Tibial nerve (tissue), 3 donors: ENCODE measurements at regions not wholly inside any gene's neighbourhood (a gene's known extent, or its start where the extent isn't known, plus 50 kb on each side); places are given as distances from the start of the nearest gene placed in this dataset.

Experiments used
- POLR2A ChIP-seq, 2 donors: fragments of 450-650 bp; IDR thresholded peaks; one replicate each; pipeline ENCODE4 v1.6.1; 2017; ENCODE audit warnings: antibody characterized with exemption in 2 of 2, mild to moderate bottlenecking in 2 of 2, moderate library complexity in 2 of 2
- TF ChIP-seq, protein P1 (sequence below), 5 experiments: fragments of 200-600 bp in 3 of 5; fragments of 450-650 bp in 2 of 5; sonication (generic) in 3 of 5; IDR thresholded peaks; one replicate each; pipeline ENCODE4 v1.5.1; 2016 to 2019; ENCODE audit warnings: antibody characterized with exemption in 5 of 5, mild to moderate bottlenecking in 3 of 5, moderate library complexity in 2 of 5

DNA sequence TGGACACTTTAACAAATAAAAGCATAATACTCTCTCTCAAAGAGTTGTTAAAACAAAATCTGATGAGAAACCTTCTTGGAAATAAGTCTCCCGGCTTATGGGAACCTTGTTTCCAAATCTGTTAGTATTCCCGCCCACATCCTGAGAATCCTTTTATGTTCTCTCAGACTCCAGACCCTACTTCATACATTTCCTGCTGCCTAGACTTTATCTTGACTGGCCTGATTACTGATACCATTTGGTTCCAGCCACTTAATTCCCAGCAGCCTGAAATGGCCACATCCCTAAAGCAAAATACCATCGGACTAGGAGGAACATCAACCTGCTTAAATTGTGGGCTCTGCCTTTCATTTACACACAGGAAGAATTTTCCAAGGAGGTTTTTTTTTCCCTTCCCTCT is 79.1 kb upstream of the CYP1B1 start:
- TF ChIP-seq, protein P1, sequence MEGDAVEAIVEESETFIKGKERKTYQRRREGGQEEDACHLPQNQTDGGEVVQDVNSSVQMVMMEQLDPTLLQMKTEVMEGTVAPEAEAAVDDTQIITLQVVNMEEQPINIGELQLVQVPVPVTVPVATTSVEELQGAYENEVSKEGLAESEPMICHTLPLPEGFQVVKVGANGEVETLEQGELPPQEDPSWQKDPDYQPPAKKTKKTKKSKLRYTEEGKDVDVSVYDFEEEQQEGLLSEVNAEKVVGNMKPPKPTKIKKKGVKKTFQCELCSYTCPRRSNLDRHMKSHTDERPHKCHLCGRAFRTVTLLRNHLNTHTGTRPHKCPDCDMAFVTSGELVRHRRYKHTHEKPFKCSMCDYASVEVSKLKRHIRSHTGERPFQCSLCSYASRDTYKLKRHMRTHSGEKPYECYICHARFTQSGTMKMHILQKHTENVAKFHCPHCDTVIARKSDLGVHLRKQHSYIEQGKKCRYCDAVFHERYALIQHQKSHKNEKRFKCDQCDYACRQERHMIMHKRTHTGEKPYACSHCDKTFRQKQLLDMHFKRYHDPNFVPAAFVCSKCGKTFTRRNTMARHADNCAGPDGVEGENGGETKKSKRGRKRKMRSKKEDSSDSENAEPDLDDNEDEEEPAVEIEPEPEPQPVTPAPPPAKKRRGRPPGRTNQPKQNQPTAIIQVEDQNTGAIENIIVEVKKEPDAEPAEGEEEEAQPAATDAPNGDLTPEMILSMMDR (IDR thresholded peaks at IDR 0.05) = no peak
- TF ChIP-seq POLR2A (IDR thresholded peaks at IDR 0.05) = no peak
